Large intestine (tissue), 3 donors: ENCODE measurements at regions not wholly inside any gene's neighbourhood (a gene's known extent, or its start where the extent isn't known, plus 50 kb on each side); places are given as distances from the start of the nearest gene placed in this dataset.

Experiments used
- DNase-seq, 2 donors: peaks; one replicate each; pipeline versions ENCODE4 v3.0.0 to v3.0.0-alpha.2; 2013
- H3K27ac ChIP-seq: one replicate; pipeline ENCODE4 v1.5.1; 2013; ENCODE audit warnings: low read length
- H3K27me3 ChIP-seq: 2 replicates; pipeline ENCODE4 v1.6.1; 2013; ENCODE audit warnings: low read length; ENCODE audit not compliant: control insufficient read depth, insufficient read depth
- H3K36me3 ChIP-seq: 2 replicates; pipeline ENCODE4 v1.6.1; 2013; ENCODE audit warnings: low read length; ENCODE audit not compliant: control insufficient read depth, insufficient read depth
- H3K4me1 ChIP-seq: one replicate; pipeline ENCODE4 v1.6.1; 2013; ENCODE audit warnings: low read length; ENCODE audit not compliant: control insufficient read depth, insufficient read depth
- H3K4me3 ChIP-seq: one replicate; pipeline ENCODE4 v1.5.1; 2013; ENCODE audit warnings: low read length
- H3K9me3 ChIP-seq: one replicate; pipeline ENCODE4 v1.6.1; 2013; ENCODE audit warnings: mild to moderate bottlenecking, low read depth, low read length, moderate library complexity; ENCODE audit not compliant: control insufficient read depth
- WGBS: methylation state at CpG from one replicate; pipeline ENCODE4 v1.1.5; 2013; ENCODE audit warnings: low lambda C conversion rate; ENCODE audit not compliant: insufficient coverage; 5-methylcytosine and 5-hydroxymethylcytosine counted together

DNA sequence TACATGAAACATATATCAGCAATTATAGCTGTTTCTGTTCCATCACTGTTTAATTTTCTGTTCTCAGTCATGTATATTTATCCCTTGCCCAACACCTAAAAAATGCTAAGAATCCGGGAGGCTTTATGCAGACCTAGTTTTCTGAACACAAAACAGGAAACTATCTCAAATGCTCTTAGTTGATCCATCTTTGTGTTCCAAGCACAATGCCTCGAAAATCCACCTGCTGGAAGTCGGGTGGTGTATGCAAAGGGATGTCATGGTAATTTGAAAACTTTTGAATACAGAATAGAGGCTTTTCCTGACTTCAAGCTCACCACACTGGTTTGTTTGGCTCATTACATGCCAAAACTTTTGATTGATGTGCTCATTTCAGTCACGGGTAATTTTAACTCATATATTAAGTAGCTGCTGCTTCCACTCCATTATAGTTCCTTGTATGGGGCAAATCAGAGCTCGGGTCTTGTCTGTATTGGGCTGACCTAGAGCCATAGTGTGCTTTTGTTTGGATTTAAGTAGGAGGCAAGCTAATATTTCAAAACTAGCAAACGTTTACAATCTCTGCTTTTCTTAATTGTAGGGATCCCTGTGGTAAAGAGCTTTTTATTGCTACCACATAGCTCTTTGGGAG is 646.5 kb upstream of the EPHA7 start:
- no peak overlapping the region for H3K27ac ChIP-seq
- H3K36me3 ChIP-seq = no peaks in the 10 kb centered on the region
- no CpG with 5 or more reads among the region's 6 CpGs for WGBS
- H3K4me3 ChIP-seq = no peak overlapping the region
- no peak for DNase-seq
- H3K9me3 ChIP-seq = no peaks in the 10 kb centered on the region
- H3K27me3 ChIP-seq = no peaks in the 10 kb centered on the region
- no peaks in the 10 kb centered on the region for H3K4me1 ChIP-seq

- Histone ChIP-seq H3K9me3 (no peaks in the 10 kb centered on the region), H3K36me3 (no peaks in the 10 kb centered on the region), H3K4me1 (peaks cover 4% of the 10 kb centered on the region), H3K4me3 (no peak overlapping the region), H3K27ac (no peak overlapping the region), H3K27me3 (no peaks in the 10 kb centered on the region)
- DNase-seq = peak; percentile 13 to 21
- WGBS = no CpG with 5 or more reads among the region's 1 CpG
Observed at GRCh38 chr6:94052749-94053148, 633.4 kb upstream of the EPHA7 start.

- no peak for DNase-seq
- peaks cover 4% of the 10 kb centered on the region for H3K4me1 ChIP-seq
Observed at GRCh38 chr6:94050515-94050914, 631.2 kb upstream of the EPHA7 start.

GRCh38 chr6:94049001-94049400 is 629.6 kb upstream of the EPHA7 start:
- H3K27me3 ChIP-seq = no peaks in the 10 kb centered on the region
- peaks cover 3% of the 10 kb centered on the region for H3K4me1 ChIP-seq
- H3K36me3 ChIP-seq = no peaks in the 10 kb centered on the region
- no peak overlapping the region for H3K4me3 ChIP-seq
- H3K9me3 ChIP-seq = no peaks in the 10 kb centered on the region
- H3K27ac ChIP-seq = no peak overlapping the region
- DNase-seq = peak in 1 of 2 donors; percentile 13

More at GRCh38 chr6:94050515-94050914, 631.2 kb upstream of the EPHA7 start:
- 94% methylated on average over 2 of the region's 3 CpGs for WGBS
- H3K9me3 ChIP-seq = no peaks in the 10 kb centered on the region
- no peak overlapping the region for H3K27ac ChIP-seq
- no peak overlapping the region for H3K4me3 ChIP-seq
- H3K27me3 ChIP-seq = no peaks in the 10 kb centered on the region
- no peaks in the 10 kb centered on the region for H3K36me3 ChIP-seq

GRCh38 chr6:94045099-94045829 is 625.9 kb upstream of the EPHA7 start:
- no peak for DNase-seq
- Histone ChIP-seq H3K27me3 (no peaks in the 10 kb centered on the region), H3K4me1 (no peaks in the 10 kb centered on the region), H3K36me3 (no peaks in the 10 kb centered on the region), H3K27ac (no peak overlapping the region), H3K9me3 (no peaks in the 10 kb centered on the region), H3K4me3 (no peak overlapping the region)
- 21% methylated on average over 2 of the region's 12 CpGs for WGBS

DNA sequence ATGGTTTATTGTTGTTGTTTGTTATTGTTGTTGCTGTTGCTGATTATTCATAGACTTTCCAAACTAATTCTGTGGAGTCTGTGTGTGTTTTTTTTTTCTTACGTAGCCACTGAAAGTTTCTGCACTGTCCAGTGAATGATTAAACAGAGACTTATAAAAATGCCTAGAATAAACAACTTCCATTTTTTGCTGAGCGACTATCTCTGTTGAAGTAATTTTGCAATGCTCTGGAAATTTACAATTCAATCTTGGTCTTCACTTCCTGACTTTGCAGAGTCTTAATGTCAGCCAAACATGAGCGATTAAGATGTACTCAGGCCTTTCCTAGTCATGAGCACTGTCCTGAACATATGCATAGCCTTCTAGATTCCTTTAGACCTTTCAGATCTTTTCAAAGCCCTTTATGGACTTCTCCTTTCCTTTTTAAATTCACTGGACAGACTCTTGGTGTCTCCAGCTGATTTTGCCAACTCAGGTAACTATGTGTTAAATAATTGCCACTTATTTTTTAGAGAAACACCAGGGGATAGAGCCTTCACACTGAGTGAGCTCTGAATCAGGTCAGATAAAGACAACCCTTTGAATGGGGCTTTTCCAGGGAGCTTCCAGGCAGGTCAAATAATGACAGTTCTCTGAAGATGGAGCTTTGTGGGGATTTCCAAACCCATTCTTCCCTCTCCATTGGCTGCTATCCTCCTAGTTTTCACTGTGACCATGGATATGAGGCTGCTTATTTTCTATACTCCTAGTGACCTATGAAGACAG is 622.8 kb upstream of the EPHA7 start:
- H3K4me3 ChIP-seq = no peak overlapping the region
- no peaks in the 10 kb centered on the region for H3K27me3 ChIP-seq
- DNase-seq = peak; percentile 16 to 51
- no peaks in the 10 kb centered on the region for H3K36me3 ChIP-seq
- H3K4me1 ChIP-seq = no peaks in the 10 kb centered on the region
- no peaks in the 10 kb centered on the region for H3K9me3 ChIP-seq
- WGBS = 34% methylated on average over 2 of the region's 3 CpGs
- H3K27ac ChIP-seq = peak overlapping the region; percentile 26

DNA sequence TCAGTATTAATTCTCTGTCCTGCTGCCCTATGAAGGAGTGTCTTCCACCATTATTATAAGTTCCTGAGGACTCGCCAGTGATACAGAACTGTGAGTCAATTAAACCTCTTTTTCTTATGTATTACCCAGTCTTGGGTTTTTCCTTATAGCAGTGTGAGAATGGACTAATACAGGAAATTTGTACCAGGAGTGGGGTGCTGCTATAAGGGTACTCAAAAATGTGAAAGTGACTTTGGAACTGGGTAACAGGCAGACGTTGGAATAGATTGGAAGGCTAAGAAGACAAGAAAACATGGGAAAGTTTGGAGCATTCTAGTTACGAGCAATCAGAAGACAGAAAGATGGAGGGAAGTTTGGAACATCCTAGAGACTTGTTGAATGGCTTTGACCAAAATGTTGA is 616.7 kb upstream of the EPHA7 start:
- no peaks in the 10 kb centered on the region for H3K27me3 ChIP-seq
- WGBS = 100% methylated on average over 2 of the region's 3 CpGs
- H3K4me1 ChIP-seq = no peaks in the 10 kb centered on the region
- no peaks in the 10 kb centered on the region for H3K36me3 ChIP-seq
- DNase-seq = no peak
- no peak overlapping the region for H3K27ac ChIP-seq
- no peaks in the 10 kb centered on the region for H3K9me3 ChIP-seq
- H3K4me3 ChIP-seq = no peak overlapping the region

DNA sequence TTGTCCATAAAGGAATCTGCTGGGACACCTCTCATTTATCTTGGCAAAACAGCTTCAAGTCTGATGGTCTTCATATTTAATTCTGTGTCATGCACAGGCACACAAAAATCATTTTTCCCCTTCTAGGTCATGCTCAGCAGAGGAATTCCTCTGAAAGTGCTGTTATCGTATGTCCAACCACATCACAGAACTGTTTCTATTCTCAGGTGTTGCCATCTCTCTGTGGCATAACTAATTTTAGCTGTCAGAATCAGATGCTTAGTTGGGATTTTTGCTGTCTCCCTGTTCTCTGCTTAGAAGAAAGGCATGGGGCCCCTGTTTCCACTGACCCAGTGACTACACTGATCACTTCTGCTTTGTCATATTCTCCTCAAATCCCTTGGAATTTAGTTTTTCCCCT is 608.0 kb upstream of the EPHA7 start:
- WGBS = no CpG with 5 or more reads among the region's 1 CpG
- Histone ChIP-seq H3K27ac (no peak overlapping the region), H3K4me1 (no peaks in the 10 kb centered on the region), H3K9me3 (no peaks in the 10 kb centered on the region), H3K4me3 (no peak overlapping the region), H3K27me3 (no peaks in the 10 kb centered on the region), H3K36me3 (no peaks in the 10 kb centered on the region)
- no peak for DNase-seq

- Histone ChIP-seq H3K27me3 (no peaks in the 10 kb centered on the region), H3K4me1 (no peaks in the 10 kb centered on the region), H3K36me3 (no peaks in the 10 kb centered on the region), H3K9me3 (no peaks in the 10 kb centered on the region), H3K27ac (no peak overlapping the region), H3K4me3 (no peak overlapping the region)
- 100% methylated on average over 1 of the region's 8 CpGs for WGBS
- no peak for DNase-seq
Observed at GRCh38 chr6:94026575-94026974, 607.2 kb upstream of the EPHA7 start.

DNA sequence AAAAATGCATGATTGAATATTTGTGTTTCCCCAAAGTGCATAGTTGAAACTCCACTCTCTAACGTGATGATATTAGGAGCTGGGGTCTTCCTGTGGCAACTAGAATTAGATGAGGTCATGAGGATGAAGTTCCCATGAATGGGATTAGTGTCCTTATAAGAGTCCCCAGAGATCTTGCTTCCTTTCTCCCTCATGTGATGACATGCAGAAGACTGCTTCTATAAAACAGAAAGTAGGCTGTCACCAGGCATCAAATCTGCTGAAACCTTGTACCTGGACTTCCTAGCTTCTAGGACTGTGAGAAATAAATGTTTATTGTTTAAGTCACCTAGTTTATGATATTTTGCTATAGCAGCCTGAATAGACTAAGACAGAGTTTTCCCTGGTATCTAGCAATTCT is 586.5 kb upstream of the EPHA7 start:
- Histone ChIP-seq H3K36me3 (no peaks in the 10 kb centered on the region), H3K4me3 (no peak overlapping the region), H3K27me3 (no peaks in the 10 kb centered on the region), H3K9me3 (no peaks in the 10 kb centered on the region), H3K4me1 (no peaks in the 10 kb centered on the region), H3K27ac (no peak overlapping the region)
- no CpG with 5 or more reads among the region's 1 CpG for WGBS
- DNase-seq = no peak
